ENCODE measurements at regions not wholly inside any gene's neighbourhood (a gene's known extent, or its start where the extent isn't known, plus 50 kb on each side); places are given as distances from the start of the nearest gene placed in this dataset.

DNA sequence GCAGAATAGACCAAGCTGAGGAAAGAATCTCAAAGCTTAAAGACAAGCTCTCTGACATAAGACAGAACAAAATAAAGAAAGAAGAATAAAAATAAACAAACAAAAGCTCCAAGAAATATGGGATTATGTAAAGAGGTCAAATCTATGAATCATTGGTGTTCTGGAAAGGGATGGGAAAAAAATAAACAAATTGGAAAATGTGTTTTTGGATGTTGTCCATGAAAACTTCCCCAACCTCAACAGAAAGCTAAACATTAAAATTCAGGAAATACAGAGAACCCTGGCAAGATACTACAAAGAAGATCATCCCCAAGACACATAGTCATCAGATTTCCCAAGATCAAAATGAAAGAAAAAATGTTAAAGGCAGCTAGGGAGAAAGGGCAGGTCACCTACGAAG lies 662.0 kb upstream of the CDH18 start:
- Histone ChIP-seq H3K27me3 (replicated peaks; ENCODE audit: control insufficient read depth, insufficient read depth, low read length) (no peaks in the 10 kb centered on the region), H3K36me3 (ENCODE audit: control insufficient read depth, insufficient read depth, low read length) (no peaks in the 10 kb centered on the region)

DNA sequence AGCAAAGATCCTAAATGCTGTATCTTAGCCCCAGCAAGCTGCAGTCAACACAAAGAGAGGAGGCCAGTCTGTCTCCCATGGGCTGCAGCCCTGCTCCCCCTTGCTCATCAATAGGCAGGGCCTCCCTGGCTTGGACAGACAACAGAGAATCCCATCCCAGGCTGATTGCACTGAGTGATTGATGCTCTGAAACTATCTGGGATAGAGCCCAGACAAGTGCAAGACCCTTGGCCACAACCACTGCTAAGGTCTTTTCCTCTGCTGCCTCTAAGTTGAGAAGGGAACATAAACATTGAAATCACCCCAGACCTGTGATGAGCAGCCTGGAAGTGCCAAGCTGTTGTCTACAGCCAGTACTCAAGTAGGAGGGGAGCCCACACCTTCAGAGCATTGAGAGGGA lies 661.0 kb upstream of the CDH18 start:
- Histone ChIP-seq H3K27me3 (replicated peaks; ENCODE audit: control insufficient read depth, insufficient read depth, low read length) (no peaks in the 10 kb centered on the region), H3K36me3 (ENCODE audit: control insufficient read depth, insufficient read depth, low read length) (no peaks in the 10 kb centered on the region), H3K4me3 (replicated peaks; ENCODE audit: low read depth, low read length) (no peak overlapping the region)
- TF ChIP-seq, protein P1, sequence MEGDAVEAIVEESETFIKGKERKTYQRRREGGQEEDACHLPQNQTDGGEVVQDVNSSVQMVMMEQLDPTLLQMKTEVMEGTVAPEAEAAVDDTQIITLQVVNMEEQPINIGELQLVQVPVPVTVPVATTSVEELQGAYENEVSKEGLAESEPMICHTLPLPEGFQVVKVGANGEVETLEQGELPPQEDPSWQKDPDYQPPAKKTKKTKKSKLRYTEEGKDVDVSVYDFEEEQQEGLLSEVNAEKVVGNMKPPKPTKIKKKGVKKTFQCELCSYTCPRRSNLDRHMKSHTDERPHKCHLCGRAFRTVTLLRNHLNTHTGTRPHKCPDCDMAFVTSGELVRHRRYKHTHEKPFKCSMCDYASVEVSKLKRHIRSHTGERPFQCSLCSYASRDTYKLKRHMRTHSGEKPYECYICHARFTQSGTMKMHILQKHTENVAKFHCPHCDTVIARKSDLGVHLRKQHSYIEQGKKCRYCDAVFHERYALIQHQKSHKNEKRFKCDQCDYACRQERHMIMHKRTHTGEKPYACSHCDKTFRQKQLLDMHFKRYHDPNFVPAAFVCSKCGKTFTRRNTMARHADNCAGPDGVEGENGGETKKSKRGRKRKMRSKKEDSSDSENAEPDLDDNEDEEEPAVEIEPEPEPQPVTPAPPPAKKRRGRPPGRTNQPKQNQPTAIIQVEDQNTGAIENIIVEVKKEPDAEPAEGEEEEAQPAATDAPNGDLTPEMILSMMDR (IDR thresholded peaks at IDR 0.05; ENCODE audit: insufficient read depth, low read length, poor library complexity, severe bottlenecking), result no peak
- DNase-seq (ENCODE audit: extremely low read depth, insufficient read length), result no peak

More for the DNA sequence above, 662.0 kb upstream of the CDH18 start:
- no peak overlapping the region for H3K4me3 ChIP-seq (replicated peaks; ENCODE audit: low read depth, low read length)
- DNase-seq (ENCODE audit: extremely low read depth, insufficient read length), result no peak
- TF ChIP-seq, protein P1 (IDR thresholded peaks at IDR 0.05; ENCODE audit: insufficient read depth, low read length, poor library complexity, severe bottlenecking), result no peak

DNA sequence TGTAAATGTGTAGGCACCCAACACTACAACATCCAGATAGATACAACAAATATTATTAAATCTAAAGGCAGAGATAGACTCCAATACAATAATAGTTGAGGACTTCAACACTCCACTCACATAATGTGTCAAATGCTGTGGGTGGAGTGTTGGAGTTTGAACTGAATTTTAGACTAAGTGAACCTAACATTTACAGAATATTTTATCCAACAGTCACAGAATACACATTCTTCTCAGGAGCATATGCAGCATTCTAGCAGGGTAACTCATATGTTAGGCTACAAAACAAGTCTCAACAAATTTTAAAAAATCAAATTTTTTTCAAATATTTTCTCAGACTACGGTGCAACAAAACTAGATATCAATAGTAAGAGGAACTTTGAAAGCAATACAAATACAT lies 648.7 kb upstream of the CDH18 start:
- Histone ChIP-seq H3K36me3 (ENCODE audit: control insufficient read depth, insufficient read depth, low read length) (no peaks in the 10 kb centered on the region), H3K4me3 (replicated peaks; ENCODE audit: low read depth, low read length) (no peak overlapping the region), H3K27me3 (replicated peaks; ENCODE audit: control insufficient read depth, insufficient read depth, low read length) (no peaks in the 10 kb centered on the region)
- TF ChIP-seq, protein P1 (IDR thresholded peaks at IDR 0.05; ENCODE audit: insufficient read depth, low read length, poor library complexity, severe bottlenecking), result no peak
- DNase-seq (ENCODE audit: extremely low read depth, insufficient read length), result no peak

DNA sequence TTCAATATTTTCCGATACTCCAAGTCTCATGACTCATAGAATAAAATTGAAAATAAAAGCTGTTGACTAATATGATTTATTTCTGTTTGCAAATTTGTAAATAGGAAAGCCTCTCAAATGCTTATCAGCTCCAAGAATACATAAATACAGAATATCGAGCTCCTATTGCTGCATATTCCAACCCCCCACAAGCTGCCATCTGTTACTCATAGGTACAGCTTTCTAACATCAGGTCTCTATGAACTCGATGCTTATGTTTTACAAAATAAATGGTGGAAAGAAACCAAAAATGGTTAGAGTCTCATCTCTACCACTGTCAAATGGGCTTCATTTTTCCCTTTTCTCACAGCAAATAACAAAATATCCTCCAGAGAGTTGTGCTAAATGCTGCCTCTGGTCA lies 631.6 kb upstream of the CDH18 start:
- no peak overlapping the region for H3K4me3 ChIP-seq (replicated peaks; ENCODE audit: low read depth, low read length)
- H3K36me3 ChIP-seq (ENCODE audit: control insufficient read depth, insufficient read depth, low read length), result no peaks in the 10 kb centered on the region
- H3K27me3 ChIP-seq (replicated peaks; ENCODE audit: control insufficient read depth, insufficient read depth, low read length), result no peaks in the 10 kb centered on the region
- TF ChIP-seq, protein P1 (IDR thresholded peaks at IDR 0.05; ENCODE audit: insufficient read depth, low read length, poor library complexity, severe bottlenecking), result no peak
- DNase-seq (ENCODE audit: extremely low read depth, insufficient read length), result no peak

DNA sequence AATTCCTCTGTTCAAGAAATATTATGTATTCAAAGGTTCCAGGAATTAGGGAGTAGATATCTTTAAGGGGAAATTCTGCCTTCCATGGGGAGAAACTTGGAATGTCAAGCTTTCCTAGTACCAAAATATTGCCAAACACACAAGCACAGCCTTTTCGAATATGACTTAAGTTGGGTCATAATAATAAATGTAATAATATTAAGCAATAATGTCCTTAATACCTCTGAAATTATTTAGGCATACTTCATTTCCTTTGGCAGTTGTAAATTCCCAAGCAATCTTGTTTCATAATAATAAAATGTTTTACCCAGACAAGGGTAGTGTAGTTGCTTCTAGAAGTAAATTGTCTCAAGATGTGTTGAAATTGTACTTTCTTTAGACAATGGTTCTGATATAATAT lies 630.3 kb upstream of the CDH18 start:
- H3K27me3 ChIP-seq (replicated peaks; ENCODE audit: control insufficient read depth, insufficient read depth, low read length), result no peaks in the 10 kb centered on the region
- DNase-seq (ENCODE audit: extremely low read depth, insufficient read length), result no peak
- TF ChIP-seq, protein P1 (IDR thresholded peaks at IDR 0.05; ENCODE audit: insufficient read depth, low read length, poor library complexity, severe bottlenecking), result no peak
- no peak overlapping the region for H3K4me3 ChIP-seq (replicated peaks; ENCODE audit: low read depth, low read length)
- H3K36me3 ChIP-seq (ENCODE audit: control insufficient read depth, insufficient read depth, low read length), result no peaks in the 10 kb centered on the region

DNA sequence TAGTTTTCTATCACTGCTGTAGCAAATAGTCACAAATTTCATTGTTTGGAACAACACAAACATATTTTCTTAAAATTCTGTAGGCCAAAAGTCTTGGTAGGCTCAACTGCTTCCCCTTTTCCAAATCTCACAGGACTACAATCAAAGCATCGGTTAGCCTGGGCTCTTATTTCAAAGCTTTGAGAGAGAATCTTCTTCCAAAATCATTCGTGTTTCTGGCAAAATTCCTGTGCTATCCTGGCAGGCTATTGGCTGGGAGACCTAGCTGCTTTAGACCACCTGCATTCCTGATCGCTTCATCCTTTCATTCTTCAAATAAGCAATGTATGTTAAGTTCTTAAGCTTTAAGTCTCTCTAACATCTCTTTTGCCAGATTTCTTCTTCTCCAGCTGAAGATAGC lies 629.8 kb upstream of the CDH18 start:
- H3K36me3 ChIP-seq (ENCODE audit: control insufficient read depth, insufficient read depth, low read length), result no peaks in the 10 kb centered on the region
- no peaks in the 10 kb centered on the region for H3K27me3 ChIP-seq (replicated peaks; ENCODE audit: control insufficient read depth, insufficient read depth, low read length)
- TF ChIP-seq, protein P1 (IDR thresholded peaks at IDR 0.05; ENCODE audit: insufficient read depth, low read length, poor library complexity, severe bottlenecking), result no peak
- no peak for DNase-seq (ENCODE audit: extremely low read depth, insufficient read length)
- H3K4me3 ChIP-seq (replicated peaks; ENCODE audit: low read depth, low read length), result no peak overlapping the region

Data from GM06990 (cell line).